ENCODE measurements at regions not wholly inside any gene's neighbourhood (a gene's known extent, or its start where the extent isn't known, plus 50 kb on each side); places are given as distances from the start of the nearest gene placed in this dataset.

DNA sequence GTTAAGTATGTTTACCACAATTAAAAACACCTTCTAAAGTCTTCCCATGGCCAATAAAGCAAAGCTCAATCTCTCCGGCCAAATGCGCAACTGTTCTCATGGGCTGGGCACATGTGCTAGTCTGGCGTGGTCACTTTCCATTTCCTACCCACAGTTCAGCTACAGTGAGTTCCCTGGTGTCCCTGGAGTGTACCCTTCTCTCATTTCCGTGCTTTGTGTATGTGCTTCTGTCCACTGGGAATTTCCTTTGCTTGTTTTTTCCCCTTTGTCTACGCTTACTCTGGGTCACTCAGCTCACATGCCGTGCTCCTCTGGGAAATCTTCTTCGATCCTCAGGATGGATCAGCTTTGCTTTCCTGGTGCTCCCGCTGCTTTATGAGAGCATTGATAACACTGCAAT lies 69.6 kb upstream of the GYPC start:
- H3K36me3 Mint-ChIP-seq, result peaks cover 15% of the 10 kb centered on the region
- no peak for TF ChIP-seq TEAD4 (CRISPR knock-in tag; IDR thresholded peaks at IDR 0.05)
- TF ChIP-seq ZNF396 (CRISPR knock-in tag; IDR thresholded peaks at IDR 0.05; ENCODE audit: borderline replicate concordance), result no peak
- TF ChIP-seq FOXP1 (CRISPR knock-in tag; IDR thresholded peaks at IDR 0.05; ENCODE audit: borderline replicate concordance), result no peak
- TF ChIP-seq, protein P1, sequence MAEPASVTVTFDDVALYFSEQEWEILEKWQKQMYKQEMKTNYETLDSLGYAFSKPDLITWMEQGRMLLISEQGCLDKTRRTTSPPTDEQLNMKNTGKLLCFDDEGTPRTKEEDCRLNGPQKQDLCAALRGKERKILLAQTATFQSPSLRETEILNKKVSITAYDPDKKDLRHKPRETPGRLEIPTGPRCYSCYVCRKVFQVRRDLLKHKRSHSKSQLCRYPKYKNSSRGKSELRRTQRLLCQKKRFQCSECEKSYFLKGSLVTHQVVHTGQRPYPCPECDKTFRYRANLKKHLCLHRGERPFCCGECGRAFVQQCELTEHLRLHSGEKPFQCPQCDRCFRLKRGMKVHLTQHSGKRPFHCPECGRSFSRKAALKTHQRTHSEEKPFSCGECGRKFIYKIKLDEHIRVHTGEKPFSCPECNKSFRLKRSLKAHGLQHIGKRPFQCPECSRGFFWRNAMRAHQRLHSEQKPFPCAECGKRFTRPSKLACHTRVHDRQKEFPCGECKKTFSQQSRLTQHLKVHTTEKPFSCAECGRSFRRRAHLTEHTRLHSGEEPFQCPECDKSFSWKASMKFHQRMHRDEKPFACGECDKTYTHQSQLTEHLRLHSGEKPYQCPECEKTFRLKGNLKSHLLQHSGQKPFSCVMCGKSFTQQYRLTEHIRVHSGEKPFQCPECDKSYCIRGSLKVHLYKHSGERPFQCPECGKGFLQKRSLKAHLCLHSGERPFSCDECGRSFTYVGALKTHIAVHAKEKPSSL (CRISPR knock-in tag; conservative IDR thresholded peaks at IDR 0.05), result no peak
- no peak for TF ChIP-seq NFATC4 (CRISPR knock-in tag; IDR thresholded peaks at IDR 0.05)
- no peak for TF ChIP-seq ESRRA (CRISPR knock-in tag; IDR thresholded peaks at IDR 0.05; ENCODE audit: borderline replicate concordance)
- H3K27ac Mint-ChIP-seq, result no peak overlapping the region
- ChIA-PET POLR2A (no interaction called here), CTCF (no interaction called here)
- peaks cover 47% of the 10 kb centered on the region for H3K9me3 Mint-ChIP-seq
- no peak overlapping the region for H3K4me3 Mint-ChIP-seq
- no peak for DNase-seq (ENCODE audit: low spot score)
- H3K4me1 Mint-ChIP-seq, result no peaks in the 10 kb centered on the region
- no peak for ATAC-seq
- peaks cover 5% of the 10 kb centered on the region for H3K27me3 Mint-ChIP-seq (ENCODE audit: low read depth)

DNA sequence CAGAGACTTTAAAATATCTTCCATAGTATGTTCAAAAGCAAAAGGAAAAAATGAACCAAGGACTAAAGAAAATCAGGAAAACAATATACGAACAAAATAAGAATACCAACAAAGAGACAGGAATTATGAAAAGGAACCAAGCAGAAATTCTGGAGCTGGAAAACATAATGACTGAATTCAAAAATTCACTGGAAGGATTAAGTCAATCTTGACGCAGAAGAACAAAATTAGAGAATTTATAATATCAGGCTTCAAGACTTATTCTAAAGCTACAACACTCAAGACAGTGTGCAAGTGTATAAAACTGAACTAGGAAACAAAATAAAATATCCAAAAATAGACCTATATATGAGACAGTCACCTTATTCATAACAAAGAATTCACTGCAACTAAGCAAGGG lies 56.9 kb upstream of the GYPC start:
- ATAC-seq, result no peak
- POLR2A ChIA-PET, result no interaction called here

DNA sequence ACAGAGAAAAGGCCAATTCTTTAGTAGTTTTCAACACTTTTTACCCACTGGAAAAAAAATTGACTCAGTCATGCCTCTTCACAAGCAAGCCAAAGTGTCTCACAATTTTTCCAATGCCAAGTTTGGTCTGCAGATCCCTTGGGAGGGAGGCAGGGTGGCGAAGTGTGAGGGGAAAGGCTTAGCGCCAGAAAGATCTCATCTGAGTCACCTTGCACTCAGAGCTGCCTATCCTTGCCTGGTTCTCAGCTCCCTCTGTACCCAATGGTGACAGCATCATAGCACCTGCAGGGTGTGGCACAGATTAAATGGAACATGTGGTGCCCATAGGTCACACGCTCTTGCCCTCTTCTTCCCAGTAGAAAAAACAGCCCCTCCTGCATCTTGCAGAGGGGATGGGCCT lies 55.2 kb upstream of the GYPC start:
- no peak for DNase-seq (ENCODE audit: low spot score)
- no peak for ATAC-seq
- peaks cover 3% of the 10 kb centered on the region; the same call in 1 of the 2 replicates for H3K27me3 Mint-ChIP-seq (ENCODE audit: low read depth)
- H3K4me3 Mint-ChIP-seq, result no peak overlapping the region
- H3K9me3 Mint-ChIP-seq, result peaks cover 57% of the 10 kb centered on the region
- POLR2A ChIA-PET, result no interaction called here
- no peak overlapping the region for H3K27ac Mint-ChIP-seq
- H3K4me1 Mint-ChIP-seq, result 0 out of 2 replicates have a peak, but pooled peaks cover 2% of the 10 kb centered on the region
- TF ChIP-seq RELA (CRISPR knock-in tag; IDR thresholded peaks at IDR 0.05; ENCODE audit: borderline replicate concordance) (no peak), FOXJ3 (CRISPR knock-in tag; IDR thresholded peaks at IDR 0.05; ENCODE audit: borderline replicate concordance) (no peak), MYBL2 (CRISPR knock-in tag; IDR thresholded peaks at IDR 0.05) (no peak), NR3C1 (CRISPR knock-in tag; conservative IDR thresholded peaks at IDR 0.05; ENCODE audit: low read depth) (no peak), EMX1 (CRISPR knock-in tag; IDR thresholded peaks at IDR 0.05) (no peak), ETV6 (CRISPR knock-in tag; IDR thresholded peaks at IDR 0.05) (no peak)
- TF ChIP-seq, protein P2, sequence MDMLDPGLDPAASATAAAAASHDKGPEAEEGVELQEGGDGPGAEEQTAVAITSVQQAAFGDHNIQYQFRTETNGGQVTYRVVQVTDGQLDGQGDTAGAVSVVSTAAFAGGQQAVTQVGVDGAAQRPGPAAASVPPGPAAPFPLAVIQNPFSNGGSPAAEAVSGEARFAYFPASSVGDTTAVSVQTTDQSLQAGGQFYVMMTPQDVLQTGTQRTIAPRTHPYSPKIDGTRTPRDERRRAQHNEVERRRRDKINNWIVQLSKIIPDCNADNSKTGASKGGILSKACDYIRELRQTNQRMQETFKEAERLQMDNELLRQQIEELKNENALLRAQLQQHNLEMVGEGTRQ (CRISPR knock-in tag; IDR thresholded peaks at IDR 0.05), result no peak
- TF ChIP-seq, protein P3, sequence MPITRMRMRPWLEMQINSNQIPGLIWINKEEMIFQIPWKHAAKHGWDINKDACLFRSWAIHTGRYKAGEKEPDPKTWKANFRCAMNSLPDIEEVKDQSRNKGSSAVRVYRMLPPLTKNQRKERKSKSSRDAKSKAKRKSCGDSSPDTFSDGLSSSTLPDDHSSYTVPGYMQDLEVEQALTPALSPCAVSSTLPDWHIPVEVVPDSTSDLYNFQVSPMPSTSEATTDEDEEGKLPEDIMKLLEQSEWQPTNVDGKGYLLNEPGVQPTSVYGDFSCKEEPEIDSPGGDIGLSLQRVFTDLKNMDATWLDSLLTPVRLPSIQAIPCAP (CRISPR knock-in tag; IDR thresholded peaks at IDR 0.05), result no peak
- TF ChIP-seq, protein P4, sequence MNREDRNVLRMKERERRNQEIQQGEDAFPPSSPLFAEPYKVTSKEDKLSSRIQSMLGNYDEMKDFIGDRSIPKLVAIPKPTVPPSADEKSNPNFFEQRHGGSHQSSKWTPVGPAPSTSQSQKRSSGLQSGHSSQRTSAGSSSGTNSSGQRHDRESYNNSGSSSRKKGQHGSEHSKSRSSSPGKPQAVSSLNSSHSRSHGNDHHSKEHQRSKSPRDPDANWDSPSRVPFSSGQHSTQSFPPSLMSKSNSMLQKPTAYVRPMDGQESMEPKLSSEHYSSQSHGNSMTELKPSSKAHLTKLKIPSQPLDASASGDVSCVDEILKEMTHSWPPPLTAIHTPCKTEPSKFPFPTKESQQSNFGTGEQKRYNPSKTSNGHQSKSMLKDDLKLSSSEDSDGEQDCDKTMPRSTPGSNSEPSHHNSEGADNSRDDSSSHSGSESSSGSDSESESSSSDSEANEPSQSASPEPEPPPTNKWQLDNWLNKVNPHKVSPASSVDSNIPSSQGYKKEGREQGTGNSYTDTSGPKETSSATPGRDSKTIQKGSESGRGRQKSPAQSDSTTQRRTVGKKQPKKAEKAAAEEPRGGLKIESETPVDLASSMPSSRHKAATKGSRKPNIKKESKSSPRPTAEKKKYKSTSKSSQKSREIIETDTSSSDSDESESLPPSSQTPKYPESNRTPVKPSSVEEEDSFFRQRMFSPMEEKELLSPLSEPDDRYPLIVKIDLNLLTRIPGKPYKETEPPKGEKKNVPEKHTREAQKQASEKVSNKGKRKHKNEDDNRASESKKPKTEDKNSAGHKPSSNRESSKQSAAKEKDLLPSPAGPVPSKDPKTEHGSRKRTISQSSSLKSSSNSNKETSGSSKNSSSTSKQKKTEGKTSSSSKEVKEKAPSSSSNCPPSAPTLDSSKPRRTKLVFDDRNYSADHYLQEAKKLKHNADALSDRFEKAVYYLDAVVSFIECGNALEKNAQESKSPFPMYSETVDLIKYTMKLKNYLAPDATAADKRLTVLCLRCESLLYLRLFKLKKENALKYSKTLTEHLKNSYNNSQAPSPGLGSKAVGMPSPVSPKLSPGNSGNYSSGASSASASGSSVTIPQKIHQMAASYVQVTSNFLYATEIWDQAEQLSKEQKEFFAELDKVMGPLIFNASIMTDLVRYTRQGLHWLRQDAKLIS (CRISPR knock-in tag; IDR thresholded peaks at IDR 0.05; ENCODE audit: borderline replicate concordance), result no peak
- CTCF ChIA-PET, result no interaction called here
- H3K36me3 Mint-ChIP-seq, result peaks cover 31% of the 10 kb centered on the region

More for the DNA sequence above, 56.9 kb upstream of the GYPC start:
- Mint-ChIP-seq H3K4me1 (0 out of 2 replicates have a peak, but pooled peaks cover 2% of the 10 kb centered on the region), H3K27ac (no peak overlapping the region), H3K36me3 (peaks cover 14% of the 10 kb centered on the region), H3K9me3 (peaks cover 48% of the 10 kb centered on the region), H3K4me3 (no peak overlapping the region), H3K27me3 (ENCODE audit: low read depth) (no peaks in the 10 kb centered on the region)
- TF ChIP-seq, protein P5, sequence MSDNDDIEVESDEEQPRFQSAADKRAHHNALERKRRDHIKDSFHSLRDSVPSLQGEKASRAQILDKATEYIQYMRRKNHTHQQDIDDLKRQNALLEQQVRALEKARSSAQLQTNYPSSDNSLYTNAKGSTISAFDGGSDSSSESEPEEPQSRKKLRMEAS (CRISPR knock-in tag; IDR thresholded peaks at IDR 0.05), result no peak
- TF ChIP-seq ZNF138 (CRISPR knock-in tag; conservative IDR thresholded peaks at IDR 0.05), result no peak
- no peak for TF ChIP-seq SOX15 (CRISPR knock-in tag; IDR thresholded peaks at IDR 0.05)
- no peak for TF ChIP-seq TCF7 (CRISPR knock-in tag; IDR thresholded peaks at IDR 0.05; ENCODE audit: low read depth)
- no peak for TF ChIP-seq HMGA2 (CRISPR knock-in tag; IDR thresholded peaks at IDR 0.05)
- TF ChIP-seq GRHL2 (CRISPR knock-in tag; IDR thresholded peaks at IDR 0.05; ENCODE audit: insufficient replicate concordance, severe bottlenecking), result no peak
- TF ChIP-seq MXD4 (CRISPR knock-in tag; IDR thresholded peaks at IDR 0.05; ENCODE audit: borderline replicate concordance), result no peak
- TF ChIP-seq, protein P6, sequence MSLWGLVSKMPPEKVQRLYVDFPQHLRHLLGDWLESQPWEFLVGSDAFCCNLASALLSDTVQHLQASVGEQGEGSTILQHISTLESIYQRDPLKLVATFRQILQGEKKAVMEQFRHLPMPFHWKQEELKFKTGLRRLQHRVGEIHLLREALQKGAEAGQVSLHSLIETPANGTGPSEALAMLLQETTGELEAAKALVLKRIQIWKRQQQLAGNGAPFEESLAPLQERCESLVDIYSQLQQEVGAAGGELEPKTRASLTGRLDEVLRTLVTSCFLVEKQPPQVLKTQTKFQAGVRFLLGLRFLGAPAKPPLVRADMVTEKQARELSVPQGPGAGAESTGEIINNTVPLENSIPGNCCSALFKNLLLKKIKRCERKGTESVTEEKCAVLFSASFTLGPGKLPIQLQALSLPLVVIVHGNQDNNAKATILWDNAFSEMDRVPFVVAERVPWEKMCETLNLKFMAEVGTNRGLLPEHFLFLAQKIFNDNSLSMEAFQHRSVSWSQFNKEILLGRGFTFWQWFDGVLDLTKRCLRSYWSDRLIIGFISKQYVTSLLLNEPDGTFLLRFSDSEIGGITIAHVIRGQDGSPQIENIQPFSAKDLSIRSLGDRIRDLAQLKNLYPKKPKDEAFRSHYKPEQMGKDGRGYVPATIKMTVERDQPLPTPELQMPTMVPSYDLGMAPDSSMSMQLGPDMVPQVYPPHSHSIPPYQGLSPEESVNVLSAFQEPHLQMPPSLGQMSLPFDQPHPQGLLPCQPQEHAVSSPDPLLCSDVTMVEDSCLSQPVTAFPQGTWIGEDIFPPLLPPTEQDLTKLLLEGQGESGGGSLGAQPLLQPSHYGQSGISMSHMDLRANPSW (CRISPR knock-in tag; conservative IDR thresholded peaks at IDR 0.05; ENCODE audit: low read depth), result no peak
- CTCF ChIA-PET, result no interaction called here
- DNase-seq (ENCODE audit: low spot score), result no peak

Data from WTC11 (cell line).